ENCODE measurements at regions not wholly inside any gene's neighbourhood (a gene's known extent, or its start where the extent isn't known, plus 50 kb on each side); places are given as distances from the start of the nearest gene placed in this dataset.
"Not testable (repeated sequence)": the region's sequence is repeated elsewhere in the genome, so short reads cannot be mapped to it uniquely, and the experiment has no call there.

DNA sequence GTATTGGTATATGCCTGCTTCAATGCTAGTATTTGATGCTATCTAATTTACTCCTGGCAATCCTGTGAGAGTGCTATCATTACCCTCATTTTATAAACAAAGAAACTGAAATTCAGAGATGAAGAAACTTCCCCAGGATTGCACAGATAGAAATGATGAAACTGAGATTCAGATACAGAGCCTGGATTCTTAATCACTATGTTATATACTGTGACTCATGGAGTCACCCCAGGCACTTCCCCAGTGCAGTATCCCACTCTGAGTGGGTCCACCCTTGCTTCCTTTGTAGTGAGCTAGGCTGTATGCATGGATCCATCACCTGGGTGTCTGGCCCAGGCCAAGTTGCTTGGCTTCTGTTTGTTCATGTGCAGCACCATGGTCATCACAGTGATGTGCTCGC lies 133.9 kb downstream of the TRIM43 start:
- DNase-seq (ENCODE audit: low read depth in 2 of 3, low spot score in 1 of 3) = not testable (repeated sequence)

DNA sequence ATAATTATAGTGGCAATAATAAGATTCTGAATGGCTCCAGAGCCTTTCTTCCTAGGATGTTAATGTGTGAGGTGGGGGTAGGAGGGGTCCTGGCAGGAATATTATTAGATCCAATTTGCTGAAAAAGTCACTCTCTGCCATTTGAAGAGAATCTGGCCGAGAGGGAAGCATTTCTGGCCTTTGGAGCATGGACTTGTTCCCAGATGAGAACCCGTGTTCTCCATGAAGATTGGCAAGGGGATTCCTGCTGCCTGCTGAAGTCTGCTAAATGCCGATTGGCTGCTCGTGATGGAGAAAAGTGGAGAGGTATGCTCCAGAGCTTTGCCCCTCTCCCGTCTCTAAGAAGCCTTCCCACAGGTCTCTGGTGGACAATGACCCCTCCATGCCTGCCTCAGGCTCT lies 135.6 kb downstream of the TRIM43 start:
- not testable (repeated sequence) for DNase-seq (ENCODE audit: low read depth in 2 of 3, low spot score in 1 of 3)

DNA sequence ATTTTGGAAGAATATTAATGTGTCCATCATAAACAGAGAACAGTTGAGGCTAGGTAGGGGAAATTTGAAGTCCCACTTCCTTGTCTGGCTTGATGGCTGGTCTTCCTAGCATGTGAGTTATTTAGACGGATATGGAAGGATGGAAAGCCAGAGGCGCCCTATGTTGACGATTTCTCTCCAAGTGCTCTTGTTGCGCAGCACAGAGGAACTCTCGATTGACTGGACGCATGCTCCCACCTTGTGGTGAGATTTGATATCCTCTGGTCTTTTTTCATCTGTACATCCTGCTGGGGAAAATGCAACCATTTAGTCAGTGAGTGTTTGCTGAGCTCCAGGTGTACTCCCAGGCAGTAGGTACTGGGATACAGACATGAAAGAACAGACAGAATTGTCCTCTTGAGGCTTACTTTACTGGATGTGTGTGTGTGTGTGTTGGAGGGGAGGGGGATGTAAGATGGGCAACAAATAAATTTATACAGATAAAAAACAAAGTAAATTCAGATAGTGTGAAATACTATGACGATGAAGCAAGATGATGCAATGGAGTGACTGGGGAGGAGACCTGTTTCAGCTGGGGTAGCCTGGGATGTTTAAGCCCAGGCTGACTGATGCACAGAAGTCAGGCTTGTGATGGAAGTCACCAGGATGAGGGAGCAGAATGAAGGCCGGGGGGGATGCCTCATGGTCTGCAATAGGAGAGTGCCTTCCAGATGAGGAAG lies 137.2 kb downstream of the TRIM43 start:
- DNase-seq (ENCODE audit: low read depth in 2 of 3, low spot score in 1 of 3) = peak; percentile 6 to 10 (median 8)

DNA sequence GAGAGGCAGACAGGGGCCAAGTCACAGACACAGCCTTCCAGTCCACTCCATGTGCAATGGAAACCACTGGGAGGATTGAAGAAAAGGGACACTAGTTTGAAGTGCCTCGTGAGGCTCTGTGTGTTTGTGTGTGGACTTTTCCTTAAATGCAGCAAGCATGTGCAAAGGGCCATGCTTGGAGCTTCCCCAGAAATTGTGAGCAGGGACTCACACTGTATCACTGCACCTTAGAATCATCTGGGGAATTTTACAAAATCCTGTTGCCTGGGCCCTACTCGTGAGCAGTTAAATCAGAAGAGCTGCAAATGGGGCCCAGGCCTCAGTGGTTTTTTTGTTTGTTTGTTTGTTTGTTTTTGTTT lies 137.8 kb downstream of the TRIM43 start:
- no peak for DNase-seq (ENCODE audit: low read depth in 2 of 3, low spot score in 1 of 3)

DNA sequence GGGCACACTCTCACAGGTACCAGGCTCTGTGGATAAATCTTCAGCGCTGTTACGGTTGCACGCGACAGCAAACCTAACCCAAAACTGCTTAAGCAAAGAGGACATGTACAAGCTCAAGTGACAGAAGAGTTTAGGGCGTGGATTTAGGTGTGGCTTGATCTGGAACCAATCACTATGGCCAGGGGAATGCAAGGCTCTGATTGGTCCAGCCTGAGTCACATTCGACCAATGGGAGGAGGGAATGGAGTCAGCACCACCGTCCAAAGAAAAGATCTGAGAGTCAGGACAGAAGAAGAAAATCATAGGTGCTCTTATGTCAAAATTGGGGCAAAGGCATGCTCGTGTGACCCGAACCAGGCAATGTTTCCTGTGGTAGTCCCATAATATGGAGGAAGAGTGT lies 139.0 kb downstream of the TRIM43 start:
- DNase-seq (ENCODE audit: low read depth in 2 of 3, low spot score in 1 of 3) = no peak

DNA sequence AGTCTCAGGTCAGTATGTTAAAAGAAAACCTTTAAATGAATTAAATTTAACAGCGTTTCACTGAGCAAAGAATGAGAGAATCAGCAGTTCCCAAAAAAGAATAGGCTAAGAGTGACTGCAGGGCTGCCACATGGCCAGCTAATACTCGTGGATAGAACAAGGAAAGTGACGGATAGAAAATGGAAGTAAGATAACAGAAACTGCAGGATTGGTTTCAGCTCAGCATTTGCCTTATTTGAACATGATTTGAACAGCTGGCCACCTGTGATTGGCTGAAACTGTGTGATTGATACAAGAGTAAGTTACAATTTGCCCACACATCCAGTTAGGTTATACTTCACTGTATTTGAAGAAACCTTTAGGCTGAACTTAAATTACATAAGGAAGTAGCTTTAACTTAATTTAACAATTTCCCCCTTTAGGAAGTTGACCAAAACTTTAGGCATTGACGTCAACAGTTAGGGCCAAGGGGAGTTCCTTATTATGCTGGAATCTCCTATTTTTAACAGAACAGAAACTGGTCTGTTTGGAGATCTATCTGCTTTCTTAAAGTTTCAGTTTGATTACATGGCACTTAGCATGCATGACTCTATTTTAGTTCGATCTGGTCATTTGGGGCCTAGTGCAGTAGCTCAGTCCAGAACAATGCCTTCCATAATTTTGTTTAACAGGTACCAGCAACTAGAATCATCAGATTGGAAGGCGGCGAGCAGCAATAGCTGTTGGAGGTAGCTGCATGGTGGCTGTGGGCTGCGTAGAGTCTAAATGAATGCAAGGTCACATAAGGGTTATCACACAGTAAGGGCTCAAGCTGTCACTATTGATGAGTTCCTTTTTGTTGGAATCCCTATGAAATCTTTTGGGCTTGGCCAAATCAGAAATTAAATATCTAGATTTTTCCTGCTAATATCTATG lies 143.4 kb downstream of the TRIM43 start:
- DNase-seq (ENCODE audit: low read depth in 2 of 3, low spot score in 1 of 3) = no peak

DNA sequence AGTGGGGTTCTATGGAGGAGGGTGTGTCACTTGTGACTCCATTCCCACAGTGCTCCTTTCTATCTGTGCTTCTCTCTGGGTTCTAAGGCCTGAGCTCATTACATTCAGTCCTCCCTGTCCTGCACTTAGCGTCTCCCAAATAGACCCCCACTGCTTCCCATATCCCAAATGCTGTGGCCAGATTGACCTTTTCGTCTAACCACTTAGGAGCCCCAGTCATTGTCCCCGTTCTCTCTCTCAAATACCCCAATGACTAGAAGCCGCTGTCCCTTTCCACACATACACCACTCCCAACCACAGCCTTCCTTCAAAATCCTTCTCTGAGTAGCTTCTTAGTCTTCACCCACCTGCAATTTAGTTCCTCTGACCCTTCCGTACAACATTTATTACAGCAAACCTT lies 146.5 kb downstream of the TRIM43 start:
- no peak for DNase-seq (ENCODE audit: low read depth in 2 of 3, low spot score in 1 of 3)

DNA sequence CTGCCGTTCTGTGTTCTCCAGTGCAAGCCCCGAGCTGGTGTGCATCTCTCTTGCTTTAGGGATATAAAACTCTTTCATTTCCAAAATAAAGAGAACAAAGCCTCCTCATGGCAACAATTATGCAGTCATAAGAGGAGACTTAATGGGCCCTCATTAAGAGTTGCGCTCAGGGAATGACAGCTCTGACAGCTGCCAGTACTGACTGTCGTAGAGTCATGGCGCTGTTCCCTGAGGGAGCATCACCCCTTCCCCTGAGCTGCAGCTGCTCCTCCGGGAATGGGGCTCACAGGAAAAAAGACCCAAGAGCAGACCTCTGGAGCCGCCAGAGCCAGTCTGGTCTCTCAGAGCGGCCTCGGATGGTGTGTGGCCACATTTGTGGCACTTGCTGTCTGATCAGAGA lies 160.3 kb downstream of the TRIM43 start:
- DNase-seq (ENCODE audit: low read depth in 2 of 3, low spot score in 1 of 3) = not testable (repeated sequence)

DNA sequence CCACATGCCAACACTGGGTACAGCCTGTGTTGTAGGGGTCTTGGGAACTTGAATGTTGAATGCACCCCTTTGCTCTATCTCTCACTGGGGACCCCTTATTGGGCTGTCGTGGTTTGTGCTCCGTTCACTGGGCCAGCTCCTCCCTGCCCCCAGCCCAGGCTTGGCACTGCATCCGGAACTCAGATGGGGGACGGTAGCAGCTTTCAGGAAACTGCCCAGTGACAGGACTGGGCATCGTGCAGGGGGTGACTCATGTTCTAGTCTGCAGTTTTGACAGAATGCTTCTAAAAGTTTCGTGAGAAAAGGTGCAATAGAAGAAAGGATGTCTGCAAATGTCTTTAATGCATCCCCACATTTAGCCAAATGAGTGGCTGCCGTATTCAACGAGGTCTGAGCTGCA lies 162.0 kb downstream of the TRIM43 start:
- DNase-seq (ENCODE audit: low read depth in 2 of 3, low spot score in 1 of 3) = not testable (repeated sequence)

DNA sequence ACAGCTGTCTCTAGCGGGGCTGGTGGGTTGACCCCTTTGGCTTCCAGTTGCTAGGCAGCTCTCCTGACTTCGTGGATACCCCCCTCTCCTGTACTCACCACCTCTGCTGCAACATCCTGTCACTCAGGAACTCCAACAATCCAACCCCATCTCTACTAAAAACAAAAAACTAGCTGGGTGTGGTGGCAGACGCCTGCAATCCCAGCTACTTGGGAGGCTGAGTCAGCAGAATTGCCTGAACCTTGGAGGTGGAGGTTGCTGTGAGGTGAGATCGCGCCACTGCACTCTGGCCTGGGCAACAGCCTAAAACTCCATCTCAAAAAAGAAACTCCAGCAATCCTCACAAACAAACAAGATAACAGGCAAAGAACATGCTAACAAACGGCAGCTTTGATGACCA lies 162.4 kb downstream of the TRIM43 start:
- DNase-seq (ENCODE audit: low read depth in 2 of 3, low spot score in 1 of 3) = not testable (repeated sequence)

DNA sequence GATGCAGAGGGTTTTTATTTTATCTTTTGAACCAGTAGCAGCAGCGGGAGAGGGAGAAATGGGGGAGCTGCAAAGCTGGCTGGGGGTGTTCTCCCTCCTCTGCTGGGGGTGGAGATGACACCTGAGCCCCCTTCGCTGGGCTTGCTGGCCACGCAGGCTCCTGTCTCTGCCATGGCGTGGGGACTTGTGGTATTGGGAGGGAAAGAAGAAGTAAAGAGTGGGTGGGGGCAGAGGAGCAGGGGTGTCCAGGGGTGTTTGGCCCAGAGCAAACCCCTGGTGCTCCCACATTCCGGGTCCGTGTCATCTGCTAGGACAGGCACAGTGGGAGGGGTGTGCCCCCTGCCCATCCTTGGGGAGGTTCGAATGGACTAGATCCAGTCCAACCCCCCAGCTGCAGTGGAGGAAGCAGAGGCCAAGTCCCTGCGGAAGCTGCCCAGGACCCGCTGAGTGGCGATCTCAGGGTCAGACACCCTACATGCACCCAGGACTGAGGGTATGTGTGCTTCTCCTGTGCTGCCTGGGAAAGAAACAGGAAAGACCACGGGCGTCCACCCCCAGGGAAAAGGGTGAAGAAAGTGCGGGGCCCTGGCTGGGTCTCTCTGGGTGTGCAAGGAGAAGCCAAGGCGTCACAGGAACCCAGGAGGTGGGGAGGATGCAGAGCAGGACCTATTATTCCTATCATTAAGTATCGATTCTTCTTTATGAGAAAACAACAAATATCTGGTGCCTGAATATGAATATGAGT lies 163.2 kb downstream of the TRIM43 start:
- not testable (repeated sequence) for DNase-seq (ENCODE audit: low read depth in 2 of 3, low spot score in 1 of 3)

DNA sequence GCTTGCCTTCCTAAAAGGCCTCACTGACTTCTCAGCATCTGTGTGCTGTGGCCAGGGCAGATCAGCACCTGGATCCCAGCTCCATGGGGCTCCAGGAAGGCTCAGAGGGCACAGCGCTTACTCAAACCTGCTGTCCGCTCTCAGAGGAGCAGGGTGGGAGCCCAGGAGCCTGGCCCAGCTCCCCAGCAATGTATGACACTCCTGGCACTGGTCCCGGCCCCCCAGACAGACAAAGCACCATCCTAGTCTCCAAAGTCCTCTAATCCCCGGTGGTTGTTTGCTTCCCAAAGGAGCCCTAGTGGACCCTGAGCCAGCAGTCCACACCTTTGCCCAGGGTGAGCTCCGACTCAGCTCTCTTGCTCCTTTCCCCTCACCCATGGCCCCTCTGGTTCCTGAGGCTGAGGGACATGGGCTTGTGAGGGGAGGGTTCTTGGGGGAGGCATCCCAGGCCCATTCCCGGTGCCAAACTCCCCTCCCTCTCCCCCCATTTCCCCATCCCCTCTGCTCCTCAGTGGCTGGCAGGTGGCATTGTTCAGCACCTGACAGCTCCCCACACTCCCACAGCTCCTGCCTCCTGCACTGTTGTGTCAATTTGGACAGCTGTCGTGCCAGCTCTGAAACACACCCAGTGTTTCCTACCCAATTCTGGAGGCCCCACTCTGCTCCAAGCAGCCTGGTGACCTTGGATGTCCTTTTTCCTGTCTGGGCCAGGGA lies 164.3 kb downstream of the TRIM43 start:
- DNase-seq (ENCODE audit: low read depth in 2 of 3, low spot score in 1 of 3) = not testable (repeated sequence)

DNA sequence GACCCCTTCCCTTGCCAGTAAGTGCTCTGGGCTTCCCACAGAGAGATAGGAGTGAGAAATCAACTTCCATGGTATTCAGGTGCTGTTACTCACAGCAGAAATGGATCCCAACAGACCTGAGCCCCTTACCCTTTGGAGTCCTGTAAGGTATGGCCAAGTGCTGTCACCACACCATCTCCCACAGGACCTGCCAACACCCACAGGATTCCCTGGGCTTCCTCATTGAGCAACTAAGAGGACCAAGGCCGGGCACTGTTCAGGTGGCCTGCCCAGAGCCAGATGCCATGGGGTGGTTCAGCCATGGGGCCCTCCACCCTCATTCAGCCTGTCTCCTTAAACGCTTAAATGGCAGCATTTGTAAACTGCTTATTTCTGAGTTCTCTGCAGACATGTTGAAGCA lies 166.2 kb downstream of the TRIM43 start:
- DNase-seq (ENCODE audit: low read depth in 2 of 3, low spot score in 1 of 3) = no peak

DNA sequence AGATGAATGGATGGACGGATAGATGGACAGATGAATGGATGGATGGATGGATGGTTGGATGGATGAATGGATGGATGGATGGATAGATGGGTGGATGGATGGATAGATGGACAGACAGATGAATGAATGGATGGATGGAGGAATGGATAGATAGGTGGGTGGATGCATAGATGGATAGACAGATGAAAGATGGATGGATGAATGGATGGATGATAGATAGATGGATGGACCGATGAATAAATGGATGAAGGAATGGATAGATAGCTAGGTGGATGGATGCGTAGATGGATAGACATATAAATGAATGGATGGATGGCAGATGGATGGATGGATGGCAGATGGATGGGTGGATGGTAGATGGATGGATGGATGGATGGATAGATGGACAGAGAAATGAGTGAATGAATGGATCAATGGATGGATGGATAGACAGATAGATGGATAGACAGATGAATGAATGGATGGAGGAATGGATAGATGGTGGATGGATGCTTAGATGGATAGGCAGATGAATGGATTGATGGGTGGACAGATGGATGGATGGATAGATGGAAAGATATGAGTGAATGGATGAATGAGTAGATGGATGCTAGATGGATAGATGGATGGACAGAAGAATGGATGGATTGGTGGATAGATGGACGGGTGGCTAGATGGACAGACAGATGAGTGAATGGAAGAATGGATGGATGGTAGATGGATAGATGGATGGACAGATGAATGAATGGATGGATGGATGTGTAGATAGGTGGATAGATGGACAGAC lies 167.9 kb downstream of the TRIM43 start:
- no peak for DNase-seq (ENCODE audit: low read depth in 2 of 3, low spot score in 1 of 3)

DNA sequence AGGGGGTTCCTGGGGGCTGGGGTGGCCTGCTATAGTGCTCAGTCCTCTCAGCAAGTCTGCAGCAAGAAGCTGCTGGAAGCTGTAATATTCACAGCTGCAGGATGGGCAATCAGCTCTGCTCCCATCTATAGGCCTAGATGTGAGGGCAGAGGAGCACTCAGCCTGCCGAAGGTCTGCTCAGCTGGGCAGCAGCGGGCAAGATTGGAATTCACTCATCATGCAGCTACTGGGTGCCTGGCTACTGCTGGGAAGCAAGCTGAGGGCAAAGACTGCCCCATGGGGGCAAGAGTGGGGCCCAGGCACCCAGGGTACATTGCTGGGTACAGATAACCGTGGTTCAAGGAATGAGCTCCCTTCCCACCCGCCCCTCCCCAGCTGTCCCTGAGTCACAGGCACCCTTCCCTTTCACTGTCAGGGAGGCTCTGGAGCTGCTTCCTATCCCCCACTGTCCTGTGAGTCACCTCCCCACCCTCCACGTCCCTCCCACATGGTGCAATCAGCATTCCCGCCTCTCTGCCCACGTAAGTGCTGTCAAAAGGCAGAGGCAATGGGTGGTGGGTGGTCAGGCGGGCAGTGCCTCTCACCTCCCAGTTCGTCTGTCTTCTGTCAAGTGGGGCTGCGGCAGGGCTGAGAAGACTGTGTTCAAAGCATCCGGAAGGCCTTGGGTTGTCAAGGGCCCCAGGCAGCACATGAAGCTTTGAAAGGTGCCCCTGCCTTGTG lies 169.2 kb downstream of the TRIM43 start:
- DNase-seq (ENCODE audit: low read depth in 2 of 3, low spot score in 1 of 3) = no peak

DNA sequence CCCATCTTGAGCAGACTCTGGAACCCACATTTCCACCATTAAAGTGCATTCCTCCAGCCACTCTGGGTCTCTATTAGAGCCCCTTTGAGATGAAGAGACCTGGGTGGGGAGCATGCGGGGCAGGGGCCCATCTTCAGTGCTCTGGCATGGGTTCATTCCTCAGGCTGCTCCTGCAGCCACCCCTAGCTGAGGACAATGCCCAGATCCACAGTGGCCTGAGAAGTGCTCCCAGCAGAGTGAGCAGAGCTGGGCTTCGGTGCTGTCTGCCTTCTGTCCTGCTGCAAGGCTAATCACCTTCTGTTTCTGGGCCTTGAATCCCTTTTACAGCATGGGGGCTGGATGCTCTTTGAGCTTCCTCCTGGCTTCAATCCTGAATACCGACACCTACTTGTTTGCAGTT lies 169.8 kb downstream of the TRIM43 start:
- DNase-seq (ENCODE audit: low read depth in 2 of 3, low spot score in 1 of 3) = no peak

DNA sequence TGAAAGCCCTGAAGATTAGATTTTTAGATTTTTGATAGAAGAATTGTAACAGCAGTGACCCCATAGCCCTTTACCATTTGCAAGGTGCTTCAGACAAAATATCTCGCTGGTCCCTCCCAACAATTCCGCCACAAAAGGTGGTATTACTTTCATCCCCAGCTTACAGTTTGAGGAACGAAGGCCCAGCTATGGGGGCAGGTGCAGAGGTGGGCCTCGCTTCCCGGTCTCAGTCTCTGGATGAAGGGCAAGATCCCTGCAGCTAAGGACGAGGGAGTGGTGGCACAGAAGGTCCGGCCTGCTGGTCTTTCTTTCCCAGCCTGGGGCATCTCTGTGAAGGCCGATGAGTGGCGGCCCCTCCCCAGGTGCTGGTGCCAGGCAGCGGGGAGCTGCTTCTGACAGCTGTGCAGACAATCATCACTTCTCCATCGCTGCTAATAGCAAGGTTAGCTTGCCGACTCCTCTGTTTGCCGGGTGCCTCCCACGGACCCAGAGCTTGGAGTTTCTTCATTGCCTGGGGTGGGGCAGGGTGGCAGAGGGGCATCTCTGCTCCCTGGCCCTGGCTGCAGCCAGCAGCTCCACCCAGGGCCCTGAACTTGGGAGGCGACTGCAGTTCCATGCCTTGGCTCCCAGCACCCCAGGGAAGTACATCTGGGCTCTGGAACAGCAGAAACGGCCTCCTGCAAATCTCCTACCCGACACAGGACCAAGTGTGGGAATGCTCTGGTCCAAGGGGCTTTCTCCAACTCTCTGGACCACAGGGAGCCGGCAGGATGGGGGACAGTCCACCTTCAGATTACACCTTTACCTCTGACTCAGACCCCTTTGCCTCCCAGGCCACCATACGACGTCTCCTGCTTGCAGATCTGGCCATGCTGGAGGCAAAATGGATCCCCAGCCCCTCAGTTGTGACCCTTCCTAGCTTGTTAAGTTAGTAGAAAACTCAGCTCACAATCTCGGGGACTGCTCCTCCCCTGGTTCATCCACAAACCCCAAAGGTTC lies 170.5 kb downstream of the TRIM43 start:
- not testable (repeated sequence) for DNase-seq (ENCODE audit: low read depth in 2 of 3, low spot score in 1 of 3)

DNA sequence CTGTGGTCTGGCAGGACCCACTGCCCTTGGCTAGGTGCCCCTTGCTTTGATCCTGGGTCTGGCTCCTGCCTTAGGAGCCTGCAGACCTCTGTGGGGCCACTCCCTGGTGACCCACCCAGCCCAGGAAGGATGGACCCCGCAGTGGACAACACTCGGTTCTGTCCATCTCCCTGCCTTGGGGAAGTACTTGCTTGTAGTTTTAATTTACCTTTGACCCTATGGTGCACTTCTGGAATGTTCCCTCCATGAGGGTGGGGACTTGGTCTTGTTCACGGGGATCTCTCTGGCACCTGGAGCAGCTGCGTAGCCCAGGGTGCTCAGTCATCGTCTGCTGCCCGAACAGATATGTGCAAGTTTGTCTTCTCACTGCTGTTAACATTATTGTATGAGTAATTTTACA lies 171.3 kb downstream of the TRIM43 start:
- not testable (repeated sequence) for DNase-seq (ENCODE audit: low read depth in 2 of 3, low spot score in 1 of 3)
